PC-3 (cell line): ENCODE measurements at regions not wholly inside any gene's neighbourhood (a gene's known extent, or its start where the extent isn't known, plus 50 kb on each side); places are given as distances from the start of the nearest gene placed in this dataset.
A peak's percentile ranks its signal among the peaks of the same experiment; 100 is the strongest.

Experiments used
- EZH2phosphoT487 ChIP-seq: fragments of 300-600 bp; sonication (generic); IDR thresholded peaks from 2 replicates; pipeline ENCODE4 v1.6.1; 2018; ENCODE audit warnings: mild to moderate bottlenecking, antibody characterized with exemption, low read length, borderline replicate concordance
- TF ChIP-seq, protein P1 (sequence below): fragments of 300-600 bp; sonication (generic); conservative IDR thresholded peaks from 2 replicates; pipeline ENCODE4 v1.5.1; 2017; ENCODE audit warnings: antibody characterized with exemption, low read depth, mild to moderate bottlenecking, low read length

GRCh38 chr1:22380024-22380785, 71.4 kb upstream of the ZBTB40 start:
- no peak for TF ChIP-seq EZH2phosphoT487
- TF ChIP-seq, protein P1, sequence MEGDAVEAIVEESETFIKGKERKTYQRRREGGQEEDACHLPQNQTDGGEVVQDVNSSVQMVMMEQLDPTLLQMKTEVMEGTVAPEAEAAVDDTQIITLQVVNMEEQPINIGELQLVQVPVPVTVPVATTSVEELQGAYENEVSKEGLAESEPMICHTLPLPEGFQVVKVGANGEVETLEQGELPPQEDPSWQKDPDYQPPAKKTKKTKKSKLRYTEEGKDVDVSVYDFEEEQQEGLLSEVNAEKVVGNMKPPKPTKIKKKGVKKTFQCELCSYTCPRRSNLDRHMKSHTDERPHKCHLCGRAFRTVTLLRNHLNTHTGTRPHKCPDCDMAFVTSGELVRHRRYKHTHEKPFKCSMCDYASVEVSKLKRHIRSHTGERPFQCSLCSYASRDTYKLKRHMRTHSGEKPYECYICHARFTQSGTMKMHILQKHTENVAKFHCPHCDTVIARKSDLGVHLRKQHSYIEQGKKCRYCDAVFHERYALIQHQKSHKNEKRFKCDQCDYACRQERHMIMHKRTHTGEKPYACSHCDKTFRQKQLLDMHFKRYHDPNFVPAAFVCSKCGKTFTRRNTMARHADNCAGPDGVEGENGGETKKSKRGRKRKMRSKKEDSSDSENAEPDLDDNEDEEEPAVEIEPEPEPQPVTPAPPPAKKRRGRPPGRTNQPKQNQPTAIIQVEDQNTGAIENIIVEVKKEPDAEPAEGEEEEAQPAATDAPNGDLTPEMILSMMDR: peak; percentile 44
